NCI-H1436 (cell line): ENCODE measurements at regions not wholly inside any gene's neighbourhood (a gene's known extent, or its start where the extent isn't known, plus 50 kb on each side); places are given as distances from the start of the nearest gene placed in this dataset.

Source experiments
- DNase-seq: peaks from one replicate; lab custom pipeline; 2025; lab: John Stamatoyannopoulos, UW

DNA sequence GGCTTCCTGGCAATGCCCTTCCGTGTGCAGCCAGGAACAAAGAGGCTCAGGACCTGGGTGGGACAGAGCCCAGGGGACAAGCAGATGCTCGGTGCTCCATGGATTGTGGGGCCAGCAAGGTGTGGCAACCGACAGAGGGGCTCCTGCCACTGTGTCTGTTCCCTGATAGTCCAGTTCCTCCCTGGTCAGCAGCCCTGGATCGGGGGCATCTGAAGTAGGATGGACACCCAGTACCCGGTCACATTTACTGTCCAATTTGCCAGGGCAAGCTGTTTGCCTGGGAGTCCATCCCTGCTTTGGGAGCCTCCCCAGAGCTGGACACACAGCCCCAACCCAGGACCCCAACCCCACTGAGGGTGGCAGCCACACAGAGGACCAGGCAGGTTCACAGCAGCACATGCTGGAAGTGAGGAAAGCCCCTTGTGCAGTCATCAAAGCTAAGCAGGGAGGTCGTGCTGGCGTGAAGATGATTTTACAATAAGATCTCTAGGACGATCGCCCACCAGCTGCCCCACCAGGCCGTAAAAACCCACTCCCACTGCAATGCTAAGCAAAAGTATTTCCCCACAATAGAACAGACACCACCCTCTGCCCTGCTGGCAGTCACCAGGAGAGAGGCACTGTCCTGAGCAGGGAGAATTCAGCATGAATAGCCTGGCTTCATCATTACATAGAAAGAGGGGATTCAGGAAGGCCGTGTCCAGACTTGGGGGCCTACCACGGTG, 141.7 kb downstream of the NDUFA10 start:
- DNase-seq: no peak

DNA sequence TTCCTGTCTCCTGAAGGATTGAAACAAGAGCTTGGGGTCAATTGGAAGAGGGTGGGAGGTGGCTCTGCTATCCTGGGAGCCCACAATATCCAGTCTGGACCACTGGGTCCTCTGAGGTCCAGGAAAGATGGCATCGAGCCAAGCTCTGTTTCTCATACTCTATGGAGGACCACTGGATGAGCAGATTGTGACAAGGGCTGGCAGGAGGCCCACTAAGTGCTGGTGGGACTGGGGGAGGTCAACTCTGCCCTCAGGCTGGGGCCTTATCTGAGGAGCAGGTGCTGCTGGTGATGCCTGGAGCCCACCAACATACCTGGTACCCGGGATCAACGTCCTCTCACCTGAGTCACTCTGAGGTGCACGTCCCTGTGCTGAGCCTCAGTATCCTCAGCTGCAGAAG, 142.4 kb downstream of the NDUFA10 start:
- no peak for DNase-seq

DNA sequence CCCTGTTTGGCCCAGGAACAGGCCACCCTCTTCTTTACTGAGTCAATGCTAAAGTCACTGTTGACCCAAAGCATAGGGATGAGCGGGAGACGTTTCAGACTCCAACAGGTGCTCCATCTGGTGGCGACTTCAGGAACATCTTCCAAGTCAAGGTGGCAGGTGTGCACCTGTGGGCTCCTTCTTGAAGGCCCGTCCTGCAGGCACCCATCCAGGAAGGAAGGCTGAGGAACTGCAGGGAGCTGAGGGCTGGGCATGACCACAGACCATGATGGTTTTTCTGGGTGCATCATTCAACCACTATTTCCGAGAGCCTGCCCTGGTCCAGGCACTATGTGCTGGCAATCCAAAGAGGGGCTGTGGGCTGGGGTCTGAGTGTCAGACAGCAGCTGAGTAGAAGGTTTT, 142.8 kb downstream of the NDUFA10 start:
- peak; percentile 3 for DNase-seq

DNA sequence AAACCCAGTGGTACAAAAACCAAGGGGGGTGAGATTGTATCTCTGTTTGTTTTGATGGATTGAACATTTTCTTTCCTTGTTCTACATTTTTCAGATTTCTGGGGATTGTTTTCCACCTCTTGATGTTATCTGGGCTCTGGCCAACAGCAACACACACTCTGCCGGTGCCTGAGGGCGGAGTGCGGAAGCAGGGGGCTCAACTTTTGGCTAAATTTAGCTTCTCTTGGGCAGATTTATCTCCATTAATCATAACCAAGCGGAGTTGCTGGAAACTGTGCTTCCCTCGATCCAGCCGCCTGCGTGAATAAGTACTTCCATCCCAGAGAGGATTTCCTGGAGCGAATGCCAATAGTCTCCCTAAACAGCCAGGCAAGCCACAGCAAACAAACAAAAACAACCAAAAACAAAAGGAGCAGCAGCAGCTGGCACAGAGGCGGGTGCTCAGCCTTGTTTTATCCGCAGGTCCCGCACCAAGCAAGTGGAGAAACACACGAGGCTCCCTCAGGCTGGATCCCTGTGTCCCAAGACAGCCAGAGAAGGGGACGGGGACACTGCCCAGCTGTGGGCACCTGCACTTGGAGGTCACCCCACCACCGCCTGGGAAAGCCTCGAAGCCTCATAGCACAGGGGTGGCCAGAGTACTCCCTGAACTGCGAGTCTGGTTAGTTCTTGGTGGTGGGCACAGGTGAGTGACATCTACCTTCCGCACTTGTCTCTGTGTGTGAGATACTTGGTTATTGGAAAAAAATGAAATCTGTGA, 143.4 kb downstream of the NDUFA10 start:
- no peak for DNase-seq

DNA sequence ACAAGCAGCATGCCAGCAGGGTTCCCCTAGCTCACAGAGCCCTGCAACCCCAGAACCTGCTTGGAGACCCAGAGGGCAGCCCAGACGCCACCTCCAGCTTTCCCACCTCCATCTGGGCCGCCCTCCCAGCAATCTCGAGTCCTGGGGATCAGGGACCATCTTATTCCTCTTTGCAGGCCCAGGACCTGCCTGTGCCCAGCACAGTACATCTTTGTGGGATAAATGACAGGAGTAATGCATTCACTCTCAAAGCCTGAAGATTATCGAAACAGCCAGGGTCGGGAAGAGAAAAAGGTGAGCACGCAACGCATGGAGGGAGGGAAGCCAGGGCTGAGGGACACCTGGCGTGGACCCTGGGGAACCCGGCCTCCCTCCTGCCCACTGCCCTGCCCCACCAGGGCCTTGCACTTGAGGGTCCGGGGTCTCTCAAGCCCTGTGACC, 144.1 kb downstream of the NDUFA10 start:
- no peak for DNase-seq

DNA sequence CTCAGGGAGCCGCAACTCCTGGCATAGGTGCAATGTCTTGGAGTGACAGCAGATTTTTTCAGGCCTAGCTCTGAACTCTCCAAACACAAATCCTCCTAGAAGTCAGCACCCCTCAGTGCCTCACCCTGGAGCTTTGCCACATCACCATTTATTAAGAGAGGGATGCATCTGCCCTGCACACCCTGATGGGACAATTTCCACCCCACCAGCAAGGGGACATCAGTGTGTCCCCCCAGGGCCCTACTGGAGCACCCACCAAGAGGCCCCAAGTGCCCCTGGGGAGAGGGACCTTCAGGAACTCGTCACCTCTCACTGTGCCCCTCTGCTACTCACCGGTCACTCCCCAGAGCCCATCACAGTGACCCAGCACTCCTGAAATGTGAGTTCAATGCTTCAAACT, 144.7 kb downstream of the NDUFA10 start:
- DNase-seq: no peak

DNA sequence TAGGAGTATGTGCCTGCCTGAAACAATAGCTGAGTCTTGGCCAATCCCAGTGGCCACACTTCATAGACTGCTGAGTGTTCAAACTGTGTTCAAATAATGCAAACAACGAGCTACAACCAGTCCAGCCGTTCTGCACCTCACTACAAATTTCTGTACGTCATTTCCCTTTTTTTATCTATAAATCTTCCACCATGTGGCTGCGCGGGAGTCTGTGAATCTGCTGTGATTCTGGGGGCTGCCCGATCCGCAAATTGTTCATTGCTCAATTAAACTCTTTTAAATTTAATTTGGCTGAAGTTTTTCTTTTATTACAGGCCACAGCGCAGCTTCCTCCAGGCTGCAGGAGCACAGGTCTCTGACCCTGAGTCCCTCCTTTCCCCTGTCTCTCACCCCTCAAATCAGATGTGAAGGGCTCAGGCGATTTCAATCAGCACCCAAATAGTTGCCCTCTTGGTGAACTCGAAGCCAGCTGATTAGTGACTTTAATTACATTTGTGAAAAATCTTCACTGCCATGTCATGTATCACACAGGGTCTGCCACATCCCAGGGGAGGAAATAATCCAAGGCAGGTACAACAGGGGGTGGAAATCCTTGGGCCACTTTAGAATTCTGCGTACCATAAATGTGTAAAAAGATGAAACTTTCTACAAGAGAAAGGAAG, 145.6 kb downstream of the NDUFA10 start:
- no peak for DNase-seq

DNA sequence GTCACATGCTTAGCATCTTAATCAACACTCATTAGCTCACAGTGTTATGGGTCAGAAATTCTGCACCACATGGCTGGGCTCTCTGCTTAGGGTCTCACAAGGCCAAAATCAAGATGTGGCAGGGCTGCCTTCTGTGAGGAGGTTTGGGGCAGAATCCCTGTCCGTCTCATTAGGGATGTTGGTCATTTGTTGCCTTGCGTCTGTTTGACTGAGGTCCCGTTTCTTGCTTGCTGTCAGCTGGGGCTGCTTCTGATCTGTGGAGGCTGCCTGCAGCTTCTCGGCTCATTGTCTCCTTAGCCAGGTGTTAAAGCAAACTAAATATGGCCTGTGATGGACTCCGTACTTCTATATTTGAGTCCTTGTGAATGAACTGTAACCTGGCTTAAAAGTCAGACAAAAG, 146.5 kb downstream of the NDUFA10 start:
- no peak for DNase-seq

DNA sequence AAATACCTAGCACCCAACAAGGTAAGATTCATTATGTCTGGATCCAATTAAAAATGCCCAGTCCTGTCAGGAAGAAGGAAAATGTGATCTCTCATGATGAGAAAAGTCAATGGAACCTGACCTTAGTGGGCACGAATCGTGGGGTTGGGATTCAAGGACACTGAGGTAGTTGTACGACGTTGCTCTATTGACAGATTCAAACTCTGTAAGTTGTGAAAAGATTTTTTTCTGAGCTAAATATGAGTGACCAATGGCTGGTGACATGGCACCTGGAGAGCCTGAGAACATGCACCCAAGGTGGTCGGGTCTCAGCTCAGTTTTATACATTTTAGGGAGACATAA, 148.2 kb downstream of the NDUFA10 start:
- no peak for DNase-seq

DNA sequence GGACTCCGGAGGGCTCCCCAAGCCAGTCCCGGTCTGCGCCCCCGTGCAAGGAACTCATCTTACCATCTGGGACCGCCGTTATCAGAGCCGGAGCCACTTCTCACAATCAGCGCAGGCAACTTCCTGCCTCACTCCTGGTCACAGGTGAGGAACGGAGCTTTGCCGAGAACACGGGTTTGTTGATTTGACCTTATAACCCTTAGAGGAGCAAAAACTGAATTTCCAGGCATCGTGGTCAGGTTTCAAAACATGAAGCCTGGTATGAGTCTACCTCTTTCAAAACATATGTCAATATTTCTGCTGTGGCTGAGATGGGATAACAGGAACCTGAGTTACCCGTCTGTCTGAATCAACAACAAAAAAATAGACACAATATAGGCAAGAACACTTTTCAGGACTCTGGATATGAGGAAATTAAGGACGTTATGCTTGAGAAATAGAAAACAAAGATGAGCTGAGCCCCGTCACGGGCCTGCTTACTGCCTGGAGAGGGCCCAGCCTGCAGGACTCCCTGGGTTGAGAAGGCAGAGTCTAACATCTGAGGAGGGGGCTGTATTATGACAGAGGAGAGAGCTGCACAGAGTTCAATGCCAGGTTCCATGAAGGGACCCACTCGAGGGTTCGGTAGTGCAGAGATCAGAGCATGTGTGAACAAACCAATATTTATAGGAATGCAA, 148.7 kb downstream of the NDUFA10 start:
- no peak for DNase-seq

DNA sequence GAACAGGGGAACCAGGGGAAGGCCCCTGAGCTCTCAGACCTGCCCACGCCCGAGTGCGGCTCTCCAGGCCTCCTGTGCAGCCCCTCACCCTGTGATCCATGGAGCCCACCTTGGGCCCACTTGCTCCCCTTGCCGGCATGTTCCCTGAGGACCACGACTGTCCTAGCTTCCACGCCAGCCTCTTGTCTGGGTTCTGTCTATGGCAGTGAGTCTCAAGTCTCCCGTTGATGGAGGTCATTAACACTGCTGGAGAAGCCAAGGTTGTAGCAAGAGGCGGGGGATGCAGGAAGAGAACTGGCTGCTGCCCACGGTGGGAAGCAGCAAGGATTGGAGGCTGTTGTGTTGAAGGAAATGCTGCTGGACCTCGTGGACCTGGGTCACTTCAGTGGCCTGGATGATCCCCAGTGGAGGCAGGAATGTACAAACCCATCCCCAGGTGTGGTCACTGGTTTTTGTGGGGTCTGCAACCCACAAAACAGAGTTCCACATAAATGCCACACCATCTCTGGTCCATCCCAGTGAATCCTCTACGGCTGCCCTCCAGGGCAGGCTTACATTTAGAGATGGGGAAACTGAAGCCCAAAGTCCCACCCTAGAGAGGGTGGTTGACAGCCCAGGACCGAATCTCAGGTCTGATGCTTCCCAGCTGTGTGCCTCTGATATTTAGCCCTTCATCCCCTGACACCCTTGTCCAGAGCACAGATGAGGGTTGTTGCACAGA, 150.3 kb downstream of the NDUFA10 start:
- DNase-seq: no peak

DNA sequence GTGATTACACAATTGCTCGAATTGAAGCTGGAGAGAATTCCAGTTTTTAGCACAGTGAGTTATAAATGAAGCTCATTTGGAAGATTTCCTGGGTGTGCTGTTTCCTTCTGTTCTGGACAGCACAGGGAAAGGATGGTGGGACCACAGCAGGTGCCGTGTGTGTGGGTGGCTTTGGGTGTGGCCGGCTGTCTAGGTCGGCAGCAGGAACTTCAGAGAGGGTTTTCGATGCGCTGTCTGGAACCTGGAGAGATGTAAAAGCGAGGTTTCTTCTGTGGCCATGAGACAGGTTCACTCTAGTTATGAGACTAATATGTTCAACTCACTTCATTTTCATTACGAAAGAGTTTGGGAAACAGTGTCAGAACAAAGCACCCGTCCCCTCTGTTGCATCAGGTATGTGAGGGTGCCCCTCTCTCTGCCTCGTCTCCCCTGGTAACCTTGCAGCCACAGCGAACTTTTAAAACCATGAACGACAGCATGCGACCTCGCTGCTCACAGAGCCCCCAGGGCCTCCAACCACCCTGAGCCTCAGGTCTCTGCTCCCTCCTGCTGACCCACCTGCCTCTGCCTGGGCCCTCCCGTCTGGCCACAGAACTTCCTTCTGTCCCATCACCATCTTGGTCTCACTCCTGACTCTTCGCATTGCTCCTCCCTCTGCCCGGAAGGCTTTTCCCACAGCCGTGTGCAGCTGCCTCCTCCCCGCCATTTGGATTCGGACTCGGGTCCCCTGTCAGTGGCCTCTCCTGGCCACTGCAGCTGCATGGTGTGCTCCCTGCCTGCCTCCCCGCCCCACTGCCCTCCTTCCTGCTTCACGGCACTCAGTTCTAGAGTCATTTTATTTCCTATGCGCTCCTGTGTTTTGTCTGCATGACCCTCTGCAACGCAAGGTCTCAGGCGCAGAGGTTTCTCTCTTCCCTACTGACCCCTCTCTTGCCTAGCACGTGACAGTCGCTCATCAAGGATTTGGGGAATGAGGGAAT, 151.2 kb downstream of the NDUFA10 start:
- DNase-seq: no peak

DNA sequence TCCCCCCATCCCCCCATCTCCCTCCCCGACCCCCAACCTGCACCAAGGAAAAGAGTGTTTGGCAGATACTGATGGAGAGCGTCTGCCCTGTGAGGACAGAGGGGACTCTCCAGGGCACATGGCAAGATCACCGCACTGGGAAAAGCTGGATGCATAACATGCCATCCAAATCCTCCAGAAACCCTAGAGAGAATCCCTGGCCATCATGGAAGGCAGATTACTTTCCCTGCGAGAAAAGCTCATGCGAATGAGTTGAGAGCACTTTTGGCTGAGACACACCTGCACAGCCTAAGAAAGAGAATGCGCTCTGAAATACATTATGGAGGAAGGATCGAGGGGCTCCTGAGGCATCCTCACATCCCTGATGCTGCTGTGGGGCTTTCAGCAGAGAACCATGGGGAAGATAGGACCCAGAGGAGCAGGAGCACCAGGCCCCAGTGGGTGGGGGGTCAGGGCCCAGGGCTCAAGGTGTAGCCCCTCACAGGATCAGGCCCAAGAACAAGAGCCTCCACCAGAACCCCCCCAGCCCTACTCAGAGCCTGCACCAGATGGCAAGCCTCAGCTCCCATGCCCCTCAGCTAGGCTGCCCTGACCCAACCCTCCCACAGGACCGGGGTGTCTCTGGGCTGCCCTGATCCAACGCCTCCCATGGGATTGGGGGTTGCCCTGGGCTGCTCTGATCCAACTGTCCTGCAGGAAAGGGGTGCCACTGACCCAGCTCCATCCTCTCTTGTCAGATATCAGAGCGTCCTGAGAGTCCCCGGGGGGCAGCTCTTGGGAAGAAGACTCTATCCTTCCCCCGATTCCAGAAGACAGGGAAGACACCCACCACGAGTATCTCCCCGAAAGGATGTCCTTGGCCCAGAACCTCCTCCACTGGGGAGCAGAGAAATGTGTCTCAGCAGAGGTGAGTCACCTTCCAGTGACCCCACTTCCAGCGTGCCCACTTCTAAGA, 153.4 kb downstream of the NDUFA10 start:
- DNase-seq: no peak

DNA sequence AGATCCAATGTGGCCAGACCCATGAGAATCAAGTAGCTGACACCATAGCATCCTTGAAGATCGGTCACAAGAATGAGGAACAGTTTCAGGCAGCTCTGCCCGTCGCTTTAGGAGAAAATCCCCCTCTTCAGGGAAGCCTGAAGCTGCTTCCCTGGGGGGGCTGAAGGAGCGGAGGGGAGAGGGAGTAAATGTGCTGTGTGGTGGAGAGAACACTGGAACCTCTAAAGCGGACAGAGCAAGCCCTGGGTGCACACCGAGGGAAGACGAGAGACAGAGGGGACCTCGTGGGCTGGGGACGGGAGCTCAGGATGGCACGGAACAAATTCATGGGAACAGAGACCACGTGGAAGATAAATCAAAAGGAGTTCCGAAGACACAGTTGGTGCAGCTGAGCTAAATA, 154.3 kb downstream of the NDUFA10 start:
- no peak for DNase-seq

DNA sequence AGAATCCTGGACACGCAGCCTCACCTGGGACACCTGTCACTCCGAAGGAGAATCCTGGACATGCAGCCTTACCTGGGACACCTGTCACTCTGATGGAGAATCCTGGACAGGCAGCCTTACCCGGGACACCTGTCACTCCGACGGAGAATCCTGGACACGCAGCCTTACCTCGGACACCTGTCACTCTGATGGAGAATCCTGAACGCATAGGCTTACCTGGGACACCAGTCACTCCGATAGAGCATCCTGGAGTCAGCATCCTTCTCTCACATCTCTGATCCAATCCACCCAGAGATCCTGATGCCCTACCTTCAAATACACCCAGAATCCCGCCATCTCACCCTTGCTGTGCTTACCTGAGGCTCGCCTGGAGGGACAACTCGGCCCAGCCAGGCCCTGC, 154.9 kb downstream of the NDUFA10 start:
- DNase-seq: no peak

DNA sequence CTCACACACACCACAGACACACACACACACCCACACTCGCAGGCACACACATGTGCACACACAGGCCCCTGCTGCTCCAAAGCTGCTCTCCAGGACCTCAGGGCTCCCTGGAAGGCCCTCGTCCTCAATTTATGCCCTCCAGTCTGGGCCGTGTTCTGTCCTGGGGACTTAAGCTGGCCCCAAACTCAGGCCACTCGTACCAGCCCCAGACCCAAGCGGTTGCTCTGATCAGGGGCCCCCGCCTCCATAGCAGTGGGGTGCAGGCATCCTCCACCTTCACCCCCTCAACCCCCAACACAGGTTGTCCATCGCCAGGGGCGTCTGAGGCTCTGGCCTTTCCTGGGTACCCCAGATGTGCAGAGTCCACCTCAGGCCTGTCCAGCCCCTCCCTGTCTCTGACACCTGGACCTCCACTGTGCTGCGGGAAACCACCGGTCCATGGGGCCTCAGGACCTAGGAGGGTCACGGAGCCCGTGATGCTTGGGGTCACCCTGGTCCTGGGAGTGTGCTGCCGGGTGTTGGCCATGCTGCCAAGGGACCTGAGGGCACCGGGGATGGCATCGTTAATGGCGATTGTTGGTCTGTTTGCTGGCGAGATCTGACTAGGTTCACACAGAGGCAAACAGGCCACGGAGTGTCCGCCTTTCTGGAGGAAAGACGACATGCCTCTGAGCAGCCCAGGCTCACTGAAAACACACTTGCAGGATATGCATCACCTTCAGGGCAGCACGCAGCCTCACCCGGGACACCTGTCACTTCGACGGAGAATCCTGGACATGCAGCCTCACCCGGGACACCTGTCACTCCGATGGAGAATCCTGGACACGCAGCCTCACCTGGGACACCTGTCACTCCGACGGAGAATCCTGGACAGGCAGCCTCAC, 155.6 kb downstream of the NDUFA10 start:
- no peak for DNase-seq

DNA sequence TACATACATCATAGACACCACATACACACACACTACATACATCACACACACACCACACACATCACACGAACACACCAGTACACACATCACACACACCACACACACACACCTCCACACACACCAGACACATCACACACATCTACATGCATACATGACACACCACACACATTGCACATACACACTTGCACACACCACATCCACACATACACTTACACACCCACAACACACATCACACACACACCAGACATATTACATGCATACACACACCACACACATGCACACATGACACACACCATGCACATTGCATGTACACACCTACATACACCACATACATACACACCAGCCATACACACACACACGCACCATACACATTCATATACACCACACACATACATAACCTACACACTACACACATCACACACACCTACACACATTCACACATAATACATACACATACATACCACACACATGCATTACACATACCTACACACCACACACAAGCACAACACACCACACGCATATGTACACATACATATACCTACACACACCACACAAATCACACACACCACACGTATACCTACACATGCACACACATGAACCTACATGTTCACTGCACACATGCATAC, 156.5 kb downstream of the NDUFA10 start:
- DNase-seq: no peak

DNA sequence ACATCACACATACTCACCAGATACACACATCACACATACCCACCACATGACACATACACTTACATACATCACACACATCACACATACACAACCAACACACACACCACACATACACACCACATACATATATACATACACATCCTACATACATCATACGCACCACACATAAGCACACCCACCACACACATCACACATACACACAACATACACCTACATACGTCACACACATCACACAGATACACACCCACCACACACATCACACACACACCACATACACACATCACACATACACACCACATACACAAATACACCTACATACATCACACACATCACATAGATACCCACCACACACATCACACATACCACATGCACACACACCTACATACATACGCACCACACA, 158.4 kb downstream of the NDUFA10 start:
- DNase-seq: no peak
